HG02981 (cell line): ENCODE measurements at regions not wholly inside any gene's neighbourhood (a gene's known extent, or its start where the extent isn't known, plus 50 kb on each side); places are given as distances from the start of the nearest gene placed in this dataset.

Source experiments
- ATAC-seq: cut with Tn5 transposase; IDR thresholded peaks from one replicate; pipeline ENCODE4 v1.9.1; 2021; ENCODE audit warnings: mild to moderate bottlenecking, moderate library complexity; ENCODE audit not compliant: unreplicated experiment

- no peak for ATAC-seq
Observed at GRCh38 chr22:49301398-49302149, 526.1 kb downstream of the BRD1 start.

GRCh38 chr22:49300951-49301397 is 526.7 kb downstream of the BRD1 start:
- no peak for ATAC-seq

- no peak for ATAC-seq
Observed at GRCh38 chr22:49300241-49300640, 527.4 kb downstream of the BRD1 start.

- ATAC-seq, result no peak
Observed at GRCh38 chr22:49299821-49300231, 527.8 kb downstream of the BRD1 start.

GRCh38 chr22:49298834-49299750 is 528.6 kb downstream of the BRD1 start:
- ATAC-seq, result no peak

GRCh38 chr22:49297871-49298721 is 529.6 kb downstream of the BRD1 start:
- ATAC-seq, result no peak

- no peak for ATAC-seq
Observed at GRCh38 chr22:49297286-49297870, 530.3 kb downstream of the BRD1 start.

- no peak for ATAC-seq
Observed at GRCh38 chr22:49296561-49296960, 531.1 kb downstream of the BRD1 start.

GRCh38 chr22:49295851-49296560 is 531.7 kb downstream of the BRD1 start:
- ATAC-seq, result no peak

GRCh38 chr22:49295465-49295743 is 532.3 kb downstream of the BRD1 start:
- ATAC-seq, result no peak

- ATAC-seq, result no peak
Observed at GRCh38 chr22:49294656-49295464, 532.8 kb downstream of the BRD1 start.

- no peak for ATAC-seq
Observed at GRCh38 chr22:49292909-49293308, 534.8 kb downstream of the BRD1 start.

- no peak for ATAC-seq
Observed at GRCh38 chr22:49291781-49292180, 535.9 kb downstream of the BRD1 start.

GRCh38 chr22:49291169-49291568 is 536.5 kb downstream of the BRD1 start:
- ATAC-seq, result no peak

- ATAC-seq, result no peak
Observed at GRCh38 chr22:49290711-49291110, 537.0 kb downstream of the BRD1 start.

- no peak for ATAC-seq
Observed at GRCh38 chr22:49289822-49290679, 537.6 kb downstream of the BRD1 start.

- no peak for ATAC-seq
Observed at GRCh38 chr22:49286181-49286760, 541.4 kb downstream of the BRD1 start.

GRCh38 chr22:49284931-49285330 is 542.7 kb downstream of the BRD1 start:
- no peak for ATAC-seq
